Mesendoderm (in vitro differentiated cells): ENCODE measurements at regions not wholly inside any gene's neighbourhood (a gene's known extent, or its start where the extent isn't known, plus 50 kb on each side); places are given as distances from the start of the nearest gene placed in this dataset.

ENCODE experiments used
- DNase-seq: peaks from one replicate; pipeline ENCODE4 v3.0.0; 2013
- H2AK5ac ChIP-seq: 2 replicates; pipeline ENCODE4 v1.6.1; 2013; ENCODE audit warnings: low read length, inconsistent platforms
- H2BK120ac ChIP-seq: 2 replicates; pipeline ENCODE4 v1.6.1; 2013; ENCODE audit warnings: low read depth, mild to moderate bottlenecking, low read length, moderate library complexity, mixed read lengths
- H2BK15ac ChIP-seq: replicated peaks from 2 replicates; pipeline ENCODE4 v1.6.1; 2013; ENCODE audit warnings: low read depth, mild to moderate bottlenecking, moderate library complexity
- H2BK5ac ChIP-seq: 2 replicates; pipeline ENCODE4 v1.6.1; 2013; ENCODE audit warnings: low read length, inconsistent platforms
- H3K18ac ChIP-seq: 2 replicates; pipeline ENCODE4 v1.6.1; 2013; ENCODE audit warnings: mild to moderate bottlenecking, low read length, mixed read lengths
- H3K23ac ChIP-seq: one replicate; pipeline ENCODE4 v1.6.1; 2013; ENCODE audit warnings: low read length
- H3K27ac ChIP-seq: 2 replicates; pipeline ENCODE4 v1.5.1; 2013; ENCODE audit warnings: low read depth, mild to moderate bottlenecking, inconsistent platforms, low read length, moderate library complexity
- H3K27me3 ChIP-seq: 2 replicates; pipeline ENCODE4 v1.6.1; 2013; ENCODE audit warnings: low read length, control low read depth, mild to moderate bottlenecking, inconsistent platforms; ENCODE audit not compliant: insufficient read depth, poor library complexity
- H3K36me3 ChIP-seq: 2 replicates; pipeline ENCODE4 v1.6.1; 2013; ENCODE audit warnings: low read length, inconsistent platforms; ENCODE audit not compliant: control insufficient read depth, insufficient read depth
- H3K4ac ChIP-seq: one replicate; pipeline ENCODE4 v1.6.1; 2013; ENCODE audit warnings: low read depth, mild to moderate bottlenecking, low read length, moderate library complexity
- H3K4me1 ChIP-seq: 2 replicates; pipeline ENCODE4 v1.6.1; 2013; ENCODE audit warnings: low read depth, low read length, inconsistent platforms; ENCODE audit not compliant: control insufficient read depth
- H3K4me2 ChIP-seq: 2 replicates; pipeline ENCODE4 v1.6.1; 2013; ENCODE audit warnings: low read length
- H3K4me3 ChIP-seq: 2 replicates; pipeline ENCODE4 v1.5.1; 2013; ENCODE audit warnings: mild to moderate bottlenecking, low read length
- H3K56ac ChIP-seq: one replicate; pipeline ENCODE4 v1.6.1; 2013; ENCODE audit warnings: low read length
- H3K79me1 ChIP-seq: 2 replicates; pipeline ENCODE4 v1.6.1; 2013; ENCODE audit warnings: low read length, inconsistent platforms
- H3K79me2 ChIP-seq: 2 replicates; pipeline ENCODE4 v1.6.1; 2013; ENCODE audit warnings: mild to moderate bottlenecking, low read length; ENCODE audit not compliant: control insufficient read depth, insufficient read depth
- H3K9ac ChIP-seq: 2 replicates; pipeline ENCODE4 v1.6.1; 2013; ENCODE audit warnings: low read length, inconsistent platforms
- H4K5ac ChIP-seq: one replicate; pipeline ENCODE4 v1.6.1; 2013; ENCODE audit warnings: low read length
- H4K8ac ChIP-seq: one replicate; pipeline ENCODE4 v1.6.1; 2013; ENCODE audit warnings: low read depth, mild to moderate bottlenecking, control low read depth, low read length, moderate library complexity
- WGBS: extraction: QIAGEN DNeasy Blood & Tissue Kit; methylation state at CpG from one replicate; pipeline ENCODE4 v1.1.7; 2013; ENCODE audit warnings: low lambda C conversion rate, missing lambda C conversion rate; ENCODE audit not compliant: insufficient coverage; ENCODE audit errors: extremely low coverage; 5-methylcytosine and 5-hydroxymethylcytosine counted together

- no peak overlapping the region for H3K4me2 ChIP-seq
These were observed 93.8 kb upstream of the ETV3 start for GRCh38 chr1:157231846-157232525.

GRCh38 chr1:157230500-157230899 is 92.3 kb upstream of the ETV3 start:
- no CpG with 5 or more reads among the region's 4 CpGs for WGBS

More at GRCh38 chr1:157231846-157232525, 93.8 kb upstream of the ETV3 start:
- Histone ChIP-seq H3K27ac (no peak overlapping the region), H3K4me1 (peaks cover 8% of the 10 kb centered on the region), H2BK5ac (no peak overlapping the region), H3K4ac (no peak overlapping the region), H4K5ac (no peak overlapping the region), H3K4me3 (no peak overlapping the region), H2AK5ac (no peak overlapping the region), H3K23ac (no peak overlapping the region), H2BK120ac (no peak overlapping the region), H3K36me3 (no peaks in the 10 kb centered on the region), H3K9ac (no peak overlapping the region), H3K18ac (no peak overlapping the region), H2BK15ac (no peak overlapping the region), H4K8ac (no peak overlapping the region), H3K79me2 (no peaks in the 10 kb centered on the region), H3K27me3 (no peaks in the 10 kb centered on the region), H3K56ac (no peak overlapping the region), H3K79me1 (no peaks in the 10 kb centered on the region)
- no peak for DNase-seq
- WGBS = no CpG with 5 or more reads among the region's 4 CpGs

GRCh38 chr1:157227700-157228099 is 89.5 kb upstream of the ETV3 start:
- Histone ChIP-seq H3K4me2 (no peak overlapping the region), H3K36me3 (no peaks in the 10 kb centered on the region), H4K5ac (no peak overlapping the region), H3K4ac (no peak overlapping the region), H3K23ac (no peak overlapping the region), H2BK120ac (no peak overlapping the region), H2BK15ac (no peak overlapping the region), H3K27ac (no peak overlapping the region), H3K4me1 (no peaks in the 10 kb centered on the region), H3K4me3 (no peak overlapping the region), H4K8ac (no peak overlapping the region), H2AK5ac (no peak overlapping the region), H3K79me1 (no peaks in the 10 kb centered on the region), H2BK5ac (no peak overlapping the region), H3K9ac (no peak overlapping the region), H3K27me3 (no peaks in the 10 kb centered on the region), H3K56ac (no peak overlapping the region), H3K79me2 (no peaks in the 10 kb centered on the region), H3K18ac (no peak overlapping the region)
- no CpG with 5 or more reads among the region's 5 CpGs for WGBS
- no peak for DNase-seq

More at GRCh38 chr1:157230500-157230899, 92.3 kb upstream of the ETV3 start:
- H3K4me3 ChIP-seq = no peak overlapping the region
- no peaks in the 10 kb centered on the region for H3K36me3 ChIP-seq
- H3K56ac ChIP-seq = no peak overlapping the region
- no peak overlapping the region for H2BK120ac ChIP-seq
- no peak overlapping the region for H4K5ac ChIP-seq
- no peak overlapping the region for H3K4ac ChIP-seq
- H4K8ac ChIP-seq = no peak overlapping the region
- no peak overlapping the region for H2BK5ac ChIP-seq
- H3K27ac ChIP-seq = no peak overlapping the region
- peak; percentile 23 for DNase-seq
- no peak overlapping the region for H3K18ac ChIP-seq
- H2BK15ac ChIP-seq = no peak overlapping the region
- H3K9ac ChIP-seq = no peak overlapping the region
- H3K79me2 ChIP-seq = no peaks in the 10 kb centered on the region
- H3K4me2 ChIP-seq = no peak overlapping the region
- H3K79me1 ChIP-seq = no peaks in the 10 kb centered on the region
- no peak overlapping the region for H3K23ac ChIP-seq
- peak overlapping the region; percentile 71 for H2AK5ac ChIP-seq
- H3K4me1 ChIP-seq = peaks cover 8% of the 10 kb centered on the region
- H3K27me3 ChIP-seq = no peaks in the 10 kb centered on the region

- H3K4me1 ChIP-seq = no peaks in the 10 kb centered on the region
- no peak overlapping the region for H3K4ac ChIP-seq
- no peak overlapping the region for H3K4me3 ChIP-seq
- H3K79me2 ChIP-seq = no peaks in the 10 kb centered on the region
- no peak overlapping the region for H3K27ac ChIP-seq
- H3K9ac ChIP-seq = no peak overlapping the region
- H3K79me1 ChIP-seq = no peaks in the 10 kb centered on the region
- H2AK5ac ChIP-seq = no peak overlapping the region
- H3K56ac ChIP-seq = no peak overlapping the region
- no peaks in the 10 kb centered on the region for H3K27me3 ChIP-seq
- H2BK5ac ChIP-seq = no peak overlapping the region
- no peaks in the 10 kb centered on the region for H3K36me3 ChIP-seq
- no peak overlapping the region for H2BK15ac ChIP-seq
- no CpG with 5 or more reads among the region's 4 CpGs for WGBS
- no peak overlapping the region for H4K5ac ChIP-seq
- H4K8ac ChIP-seq = no peak overlapping the region
- H2BK120ac ChIP-seq = no peak overlapping the region
- no peak overlapping the region for H3K4me2 ChIP-seq
- no peak overlapping the region for H3K18ac ChIP-seq
- no peak overlapping the region for H3K23ac ChIP-seq
- DNase-seq = no peak
These were observed 88.5 kb upstream of the ETV3 start for GRCh38 chr1:157226739-157227138.

- H3K4me1 ChIP-seq = no peaks in the 10 kb centered on the region
- no CpG with 5 or more reads among the region's 2 CpGs for WGBS
- no peak overlapping the region for H3K4me3 ChIP-seq
- H2BK5ac ChIP-seq = no peak overlapping the region
- no peak overlapping the region for H3K27ac ChIP-seq
- no peak overlapping the region for H2AK5ac ChIP-seq
- H3K4me2 ChIP-seq = no peak overlapping the region
- no peak overlapping the region for H3K9ac ChIP-seq
- no peak for DNase-seq
- H3K79me2 ChIP-seq = no peaks in the 10 kb centered on the region
- H2BK120ac ChIP-seq = no peak overlapping the region
- no peak overlapping the region for H3K23ac ChIP-seq
- H3K36me3 ChIP-seq = no peaks in the 10 kb centered on the region
- H4K5ac ChIP-seq = no peak overlapping the region
- H3K27me3 ChIP-seq = no peaks in the 10 kb centered on the region
- no peak overlapping the region for H3K4ac ChIP-seq
- no peak overlapping the region for H2BK15ac ChIP-seq
- H3K18ac ChIP-seq = no peak overlapping the region
- H4K8ac ChIP-seq = no peak overlapping the region
- H3K56ac ChIP-seq = no peak overlapping the region
- H3K79me1 ChIP-seq = no peaks in the 10 kb centered on the region
These were observed 81.4 kb upstream of the ETV3 start for GRCh38 chr1:157219600-157219999.

GRCh38 chr1:157219182-157219581 is 81.0 kb upstream of the ETV3 start:
- DNase-seq = no peak
- Histone ChIP-seq H2BK5ac (no peak overlapping the region), H4K5ac (no peak overlapping the region), H3K4me3 (no peak overlapping the region), H3K79me2 (no peaks in the 10 kb centered on the region), H3K9ac (no peak overlapping the region), H4K8ac (no peak overlapping the region), H3K27me3 (no peaks in the 10 kb centered on the region), H3K4me1 (no peaks in the 10 kb centered on the region), H3K4me2 (no peak overlapping the region), H3K27ac (no peak overlapping the region), H2BK15ac (no peak overlapping the region), H2BK120ac (no peak overlapping the region), H3K23ac (no peak overlapping the region), H3K79me1 (no peaks in the 10 kb centered on the region), H3K4ac (no peak overlapping the region), H2AK5ac (no peak overlapping the region), H3K56ac (no peak overlapping the region), H3K36me3 (no peaks in the 10 kb centered on the region), H3K18ac (no peak overlapping the region)
- WGBS = no CpG with 5 or more reads among the region's 4 CpGs
